Small intestine (tissue), 7 donors: ENCODE measurements at regions not wholly inside any gene's neighbourhood (a gene's known extent, or its start where the extent isn't known, plus 50 kb on each side); places are given as distances from the start of the nearest gene placed in this dataset.
"Not testable (repeated sequence)": the region's sequence is repeated elsewhere in the genome, so short reads cannot be mapped to it uniquely, and the experiment has no call there.

Experiments
- DNase-seq, 2 donors: peaks; one replicate each; pipeline versions ENCODE4 v3.0.0 to v3.0.0-alpha.2; 2013
- FAIRE-seq: peaks from 2 replicates; lab custom pipeline; 2012; peaks lifted over from hg19 to GRCh38; lab: Jason Lieb, UNC
- H3K27ac ChIP-seq, 3 donors: one replicate each; pipeline ENCODE4 v1.5.1; 2013; ENCODE audit warnings: low read length in 2 of 3, mild to moderate bottlenecking in 2 of 3, control low read depth in 1 of 3, inconsistent platforms in 1 of 3, low read depth in 1 of 3, moderate library complexity in 1 of 3
- H3K27me3 ChIP-seq, 3 donors: one replicate each; pipeline ENCODE4 v1.6.1; 2013; ENCODE audit warnings: low read length in 3 of 3, inconsistent platforms in 1 of 3; ENCODE audit not compliant: control insufficient read depth in 3 of 3, insufficient read depth in 3 of 3
- H3K36me3 ChIP-seq, 3 donors: one replicate each; pipeline ENCODE4 v1.6.1; 2013; ENCODE audit warnings: low read length in 3 of 3, inconsistent platforms in 1 of 3, low read depth in 1 of 3, mild to moderate bottlenecking in 1 of 3, moderate library complexity in 1 of 3; ENCODE audit not compliant: control insufficient read depth in 3 of 3, insufficient read depth in 2 of 3
- H3K4me1 ChIP-seq, 3 donors: one replicate each; pipeline ENCODE4 v1.6.1; 2013; ENCODE audit warnings: low read length in 2 of 3, inconsistent platforms in 1 of 3, low read depth in 1 of 3, mild to moderate bottlenecking in 1 of 3, moderate library complexity in 1 of 3; ENCODE audit not compliant: control insufficient read depth in 3 of 3, insufficient read depth in 2 of 3
- H3K4me3 ChIP-seq, 3 donors: one replicate each; pipeline ENCODE4 v1.5.1; 2013; ENCODE audit warnings: low read length in 3 of 3, control low read depth in 1 of 3, inconsistent platforms in 1 of 3, low read depth in 1 of 3, mild to moderate bottlenecking in 1 of 3, moderate library complexity in 1 of 3
- H3K9me3 ChIP-seq, 2 donors: one replicate each; pipeline ENCODE4 v1.6.1; 2013; ENCODE audit warnings: low read depth in 1 of 2, low read length in 1 of 2; ENCODE audit not compliant: control insufficient read depth in 2 of 2, insufficient read depth in 1 of 2
- WGBS, 3 donors: extraction: QIAGEN DNeasy Blood & Tissue Kit; methylation state at CpG; one replicate each; pipeline ENCODE4 v1.1.7; 2013; 5-methylcytosine and 5-hydroxymethylcytosine counted together
- donor health status: healthy with polysubstance abuse.
- donor health status: control.
- donor health status: control.
- donor health status: Bipolar disorder and iron deficiency.
- donor health status: healthy.

GRCh38 chr7:65814556-65815167 is 58.2 kb upstream of the VKORC1L1 start:
- H3K27ac ChIP-seq, H3K4me3 ChIP-seq, DNase-seq, H3K4me1 ChIP-seq, H3K9me3 ChIP-seq, FAIRE-seq, H3K27me3 ChIP-seq, H3K36me3 ChIP-seq: not testable (repeated sequence)
- WGBS, 3 donors: 73 to 78% (median 78%) methylated on average over 3 of the region's 3 CpGs

- FAIRE-seq: no peak
- no peak for DNase-seq
- 49 to 57% (median 50%) methylated on average over 4 of the region's 4 CpGs for WGBS, 3 donors
- Histone ChIP-seq H3K27ac (no peak overlapping the region), H3K27me3 (no peaks in the 10 kb centered on the region), H3K4me1 (no peaks in the 10 kb centered on the region), H3K36me3 (no peaks in the 10 kb centered on the region), H3K9me3 (no peaks in the 10 kb centered on the region), H3K4me3 (no peak overlapping the region)
These were observed 52.5 kb upstream of the VKORC1L1 start for GRCh38 chr7:65820287-65820950.
